ENCODE measurements at regions not wholly inside any gene's neighbourhood (a gene's known extent, or its start where the extent isn't known, plus 50 kb on each side); places are given as distances from the start of the nearest gene placed in this dataset.

DNA sequence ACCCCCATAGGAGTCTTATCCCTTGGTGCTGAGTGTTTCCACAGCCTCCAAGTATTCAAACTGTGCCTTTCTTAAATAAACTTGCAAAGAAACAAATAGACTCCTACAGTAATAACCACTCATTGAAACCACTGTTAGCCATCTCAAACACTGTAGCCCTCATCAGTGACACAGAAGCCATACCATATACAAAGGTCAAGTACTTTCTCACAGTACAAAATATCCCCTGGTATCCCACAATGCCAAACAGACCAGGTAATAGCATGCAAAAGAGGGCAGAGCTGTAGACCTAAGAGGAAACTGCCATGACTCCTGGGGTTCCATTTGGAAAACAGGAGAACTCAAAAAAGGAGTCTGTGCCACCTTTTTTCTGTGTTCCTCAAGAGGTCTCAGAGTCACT is 173.8 kb upstream of the PPP1R2C start:
- TF ChIP-seq, protein P1, sequence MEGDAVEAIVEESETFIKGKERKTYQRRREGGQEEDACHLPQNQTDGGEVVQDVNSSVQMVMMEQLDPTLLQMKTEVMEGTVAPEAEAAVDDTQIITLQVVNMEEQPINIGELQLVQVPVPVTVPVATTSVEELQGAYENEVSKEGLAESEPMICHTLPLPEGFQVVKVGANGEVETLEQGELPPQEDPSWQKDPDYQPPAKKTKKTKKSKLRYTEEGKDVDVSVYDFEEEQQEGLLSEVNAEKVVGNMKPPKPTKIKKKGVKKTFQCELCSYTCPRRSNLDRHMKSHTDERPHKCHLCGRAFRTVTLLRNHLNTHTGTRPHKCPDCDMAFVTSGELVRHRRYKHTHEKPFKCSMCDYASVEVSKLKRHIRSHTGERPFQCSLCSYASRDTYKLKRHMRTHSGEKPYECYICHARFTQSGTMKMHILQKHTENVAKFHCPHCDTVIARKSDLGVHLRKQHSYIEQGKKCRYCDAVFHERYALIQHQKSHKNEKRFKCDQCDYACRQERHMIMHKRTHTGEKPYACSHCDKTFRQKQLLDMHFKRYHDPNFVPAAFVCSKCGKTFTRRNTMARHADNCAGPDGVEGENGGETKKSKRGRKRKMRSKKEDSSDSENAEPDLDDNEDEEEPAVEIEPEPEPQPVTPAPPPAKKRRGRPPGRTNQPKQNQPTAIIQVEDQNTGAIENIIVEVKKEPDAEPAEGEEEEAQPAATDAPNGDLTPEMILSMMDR (conservative IDR thresholded peaks at IDR 0.05; ENCODE audit: low read depth in 2 of 2): no peak
- TF ChIP-seq, protein P2, sequence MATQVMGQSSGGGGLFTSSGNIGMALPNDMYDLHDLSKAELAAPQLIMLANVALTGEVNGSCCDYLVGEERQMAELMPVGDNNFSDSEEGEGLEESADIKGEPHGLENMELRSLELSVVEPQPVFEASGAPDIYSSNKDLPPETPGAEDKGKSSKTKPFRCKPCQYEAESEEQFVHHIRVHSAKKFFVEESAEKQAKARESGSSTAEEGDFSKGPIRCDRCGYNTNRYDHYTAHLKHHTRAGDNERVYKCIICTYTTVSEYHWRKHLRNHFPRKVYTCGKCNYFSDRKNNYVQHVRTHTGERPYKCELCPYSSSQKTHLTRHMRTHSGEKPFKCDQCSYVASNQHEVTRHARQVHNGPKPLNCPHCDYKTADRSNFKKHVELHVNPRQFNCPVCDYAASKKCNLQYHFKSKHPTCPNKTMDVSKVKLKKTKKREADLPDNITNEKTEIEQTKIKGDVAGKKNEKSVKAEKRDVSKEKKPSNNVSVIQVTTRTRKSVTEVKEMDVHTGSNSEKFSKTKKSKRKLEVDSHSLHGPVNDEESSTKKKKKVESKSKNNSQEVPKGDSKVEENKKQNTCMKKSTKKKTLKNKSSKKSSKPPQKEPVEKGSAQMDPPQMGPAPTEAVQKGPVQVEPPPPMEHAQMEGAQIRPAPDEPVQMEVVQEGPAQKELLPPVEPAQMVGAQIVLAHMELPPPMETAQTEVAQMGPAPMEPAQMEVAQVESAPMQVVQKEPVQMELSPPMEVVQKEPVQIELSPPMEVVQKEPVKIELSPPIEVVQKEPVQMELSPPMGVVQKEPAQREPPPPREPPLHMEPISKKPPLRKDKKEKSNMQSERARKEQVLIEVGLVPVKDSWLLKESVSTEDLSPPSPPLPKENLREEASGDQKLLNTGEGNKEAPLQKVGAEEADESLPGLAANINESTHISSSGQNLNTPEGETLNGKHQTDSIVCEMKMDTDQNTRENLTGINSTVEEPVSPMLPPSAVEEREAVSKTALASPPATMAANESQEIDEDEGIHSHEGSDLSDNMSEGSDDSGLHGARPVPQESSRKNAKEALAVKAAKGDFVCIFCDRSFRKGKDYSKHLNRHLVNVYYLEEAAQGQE (IDR thresholded peaks at IDR 0.05; ENCODE audit: unreplicated experiment): no peak
- no peak for TF ChIP-seq POLR2AphosphoS5 (IDR thresholded peaks at IDR 0.05; ENCODE audit: low read depth)

All from GM23338 (cell line).